Peyer's patch (tissue), 4 donors: ENCODE measurements at regions not wholly inside any gene's neighbourhood (a gene's known extent, or its start where the extent isn't known, plus 50 kb on each side); places are given as distances from the start of the nearest gene placed in this dataset.

Experiments
- POLR2A ChIP-seq, 2 donors: fragments of 450-650 bp; IDR thresholded peaks; one replicate each; pipeline ENCODE4 v1.5.1; 2017; ENCODE audit warnings: antibody characterized with exemption in 2 of 2, mild to moderate bottlenecking in 2 of 2, moderate library complexity in 2 of 2
- TF ChIP-seq, protein P1 (sequence below), 6 experiments: fragments of 450-650 bp in 4 of 6; fragments of 200-600 bp in 2 of 6; sonication (generic) in 1 of 6; IDR thresholded peaks; one replicate each; pipeline ENCODE4 v1.5.1; 2017 to 2019; ENCODE audit warnings: antibody characterized with exemption in 6 of 6, mild to moderate bottlenecking in 3 of 6, moderate library complexity in 1 of 6

GRCh38 chr5:74016373-74016772 lies 390.4 kb downstream of the ARHGEF28 start:
- TF ChIP-seq POLR2A (IDR thresholded peaks at IDR 0.05), result no peak
- TF ChIP-seq, protein P1, sequence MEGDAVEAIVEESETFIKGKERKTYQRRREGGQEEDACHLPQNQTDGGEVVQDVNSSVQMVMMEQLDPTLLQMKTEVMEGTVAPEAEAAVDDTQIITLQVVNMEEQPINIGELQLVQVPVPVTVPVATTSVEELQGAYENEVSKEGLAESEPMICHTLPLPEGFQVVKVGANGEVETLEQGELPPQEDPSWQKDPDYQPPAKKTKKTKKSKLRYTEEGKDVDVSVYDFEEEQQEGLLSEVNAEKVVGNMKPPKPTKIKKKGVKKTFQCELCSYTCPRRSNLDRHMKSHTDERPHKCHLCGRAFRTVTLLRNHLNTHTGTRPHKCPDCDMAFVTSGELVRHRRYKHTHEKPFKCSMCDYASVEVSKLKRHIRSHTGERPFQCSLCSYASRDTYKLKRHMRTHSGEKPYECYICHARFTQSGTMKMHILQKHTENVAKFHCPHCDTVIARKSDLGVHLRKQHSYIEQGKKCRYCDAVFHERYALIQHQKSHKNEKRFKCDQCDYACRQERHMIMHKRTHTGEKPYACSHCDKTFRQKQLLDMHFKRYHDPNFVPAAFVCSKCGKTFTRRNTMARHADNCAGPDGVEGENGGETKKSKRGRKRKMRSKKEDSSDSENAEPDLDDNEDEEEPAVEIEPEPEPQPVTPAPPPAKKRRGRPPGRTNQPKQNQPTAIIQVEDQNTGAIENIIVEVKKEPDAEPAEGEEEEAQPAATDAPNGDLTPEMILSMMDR (IDR thresholded peaks at IDR 0.05), result no peak
